Hematopoietic multipotent progenitor cell treated with erythropoietin and hydrocortisone succinate and interleukin-3 and kit ligand, for 4 days (in vitro differentiated cells): ENCODE measurements at regions not wholly inside any gene's neighbourhood (a gene's known extent, or its start where the extent isn't known, plus 50 kb on each side); places are given as distances from the start of the nearest gene placed in this dataset.
A peak's percentile ranks its signal among the peaks of the same experiment; 100 is the strongest.

Experiments used
- DNase-seq: peaks from one replicate; pipeline ENCODE4 v3.0.0-alpha.2; 2015

DNA sequence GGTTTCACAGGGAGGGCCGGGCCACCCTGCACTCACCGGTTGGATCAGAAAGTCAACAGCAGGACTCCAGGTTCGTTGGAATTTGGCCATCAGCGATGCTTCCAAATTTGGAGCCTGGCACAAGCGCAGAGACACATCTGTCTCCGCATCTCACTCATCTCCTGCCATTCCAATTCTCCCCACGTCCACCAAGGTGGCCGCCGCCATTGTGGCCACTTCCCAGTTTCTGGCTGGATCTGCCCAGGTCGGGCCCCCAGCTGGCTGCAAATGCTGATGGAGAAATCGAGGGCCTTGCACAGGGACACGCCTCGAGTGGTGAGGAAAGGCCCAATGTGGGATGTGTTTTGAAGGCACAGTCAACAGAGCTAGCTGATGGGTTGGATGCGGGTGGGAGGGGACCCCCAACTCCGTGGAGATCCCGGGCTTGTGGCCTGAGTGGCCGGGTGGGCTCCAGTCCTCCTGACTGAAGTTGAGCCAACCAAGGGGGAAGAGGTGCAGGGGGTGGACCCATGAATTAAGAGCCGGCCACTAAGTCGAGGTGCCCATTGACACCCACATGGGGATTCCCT lies 102.7 kb downstream of the CRYAA start:
- DNase-seq = no peak

DNA sequence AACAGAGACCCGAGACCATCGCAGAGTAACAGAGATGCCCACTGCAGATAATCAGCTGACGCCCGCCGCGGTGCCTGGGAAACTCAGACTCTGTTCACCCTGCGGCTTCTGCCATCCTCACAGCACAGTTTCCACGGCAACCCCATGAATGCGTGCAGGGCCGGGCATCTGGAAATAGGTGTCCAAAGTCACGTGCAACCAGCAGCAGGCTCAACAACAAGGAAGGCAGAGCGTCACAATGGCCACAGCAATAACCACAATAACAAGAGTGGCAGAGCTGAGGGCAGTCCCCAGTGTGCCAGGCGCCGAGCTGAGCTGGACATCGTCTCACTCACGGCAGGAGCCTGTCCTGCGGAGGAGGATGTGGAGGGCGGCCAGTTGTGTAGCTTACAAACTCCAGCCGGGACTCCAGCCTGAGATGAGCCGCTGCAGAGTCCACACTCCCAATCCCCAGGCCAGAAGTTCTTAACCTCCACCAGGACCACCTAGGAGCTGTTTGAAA lies 102.0 kb downstream of the CRYAA start:
- DNase-seq = no peak

DNA sequence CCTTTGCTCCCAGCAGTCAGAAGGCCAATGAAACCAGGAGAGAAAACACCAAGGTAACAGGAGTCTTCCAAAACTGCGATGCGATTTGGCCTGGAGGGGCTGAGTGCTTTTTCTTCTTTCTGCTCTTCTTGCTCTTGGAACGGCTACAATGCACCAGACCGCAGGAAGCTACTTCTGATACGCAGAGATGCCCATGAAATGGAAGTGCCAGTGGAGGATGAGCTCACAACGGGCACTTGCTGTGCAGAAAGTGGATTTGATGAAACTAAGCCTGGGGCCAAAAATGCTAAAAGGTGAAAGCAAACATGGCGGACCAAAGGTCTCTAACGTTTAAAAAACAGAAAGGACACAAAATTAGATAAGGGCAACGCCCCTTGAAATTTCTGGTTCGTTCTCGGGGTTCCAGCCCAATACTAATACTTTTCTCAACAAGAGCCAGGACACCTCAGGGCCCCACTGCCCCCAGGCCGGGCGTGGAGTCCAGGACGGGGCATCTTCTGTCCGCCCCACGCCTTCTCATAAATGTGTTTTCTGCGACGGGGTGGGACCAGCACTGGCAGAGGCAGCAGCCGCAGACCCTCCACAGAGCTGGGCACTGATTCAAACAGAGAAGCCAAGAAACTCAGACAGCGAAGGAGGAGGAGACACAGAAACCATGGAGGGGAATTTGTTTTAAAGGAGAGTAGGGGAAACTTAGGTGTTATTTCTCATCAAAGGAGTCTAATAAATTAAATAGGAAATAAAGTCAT lies 101.3 kb downstream of the CRYAA start:
- DNase-seq = no peak

DNA sequence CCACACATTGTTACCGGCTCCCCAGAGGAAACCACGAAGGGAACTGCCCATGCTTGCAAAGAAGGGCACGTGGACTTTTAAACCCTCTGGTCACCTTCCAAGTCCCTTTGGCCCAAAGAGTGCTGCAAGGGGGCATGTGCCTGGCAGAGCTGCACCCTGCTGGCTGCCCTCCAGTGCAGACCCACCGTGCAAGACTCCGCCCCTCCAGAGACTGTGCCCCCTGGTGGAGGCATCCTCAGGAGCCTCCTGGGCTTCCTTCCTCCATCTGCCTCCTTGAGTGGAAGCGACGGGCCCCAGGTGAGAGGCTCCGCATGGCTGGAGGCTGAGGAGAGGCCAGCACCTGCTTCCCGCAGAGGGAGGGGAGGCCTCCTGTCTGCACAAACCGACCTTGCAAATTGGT lies 100.6 kb downstream of the CRYAA start:
- DNase-seq = peak; percentile 59

DNA sequence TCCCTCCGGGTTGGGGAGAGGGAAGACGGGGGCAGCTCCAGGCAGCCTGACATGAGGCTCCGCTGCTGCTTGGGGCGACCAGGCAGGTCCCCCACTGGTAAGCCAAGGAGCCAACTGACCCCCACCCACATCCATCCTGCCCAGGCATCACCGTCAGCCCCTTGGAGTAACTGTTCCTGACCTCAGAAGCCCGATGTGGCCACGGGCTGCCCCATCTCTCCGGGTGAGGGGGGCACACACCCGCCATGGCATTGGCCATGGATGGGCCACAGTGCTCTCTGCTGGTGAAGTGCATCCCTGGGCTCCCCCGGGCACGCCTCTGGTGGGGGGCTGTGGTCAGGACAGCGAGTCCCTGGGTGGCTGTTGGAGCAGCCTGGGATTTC lies 100.0 kb downstream of the CRYAA start:
- DNase-seq = no peak

DNA sequence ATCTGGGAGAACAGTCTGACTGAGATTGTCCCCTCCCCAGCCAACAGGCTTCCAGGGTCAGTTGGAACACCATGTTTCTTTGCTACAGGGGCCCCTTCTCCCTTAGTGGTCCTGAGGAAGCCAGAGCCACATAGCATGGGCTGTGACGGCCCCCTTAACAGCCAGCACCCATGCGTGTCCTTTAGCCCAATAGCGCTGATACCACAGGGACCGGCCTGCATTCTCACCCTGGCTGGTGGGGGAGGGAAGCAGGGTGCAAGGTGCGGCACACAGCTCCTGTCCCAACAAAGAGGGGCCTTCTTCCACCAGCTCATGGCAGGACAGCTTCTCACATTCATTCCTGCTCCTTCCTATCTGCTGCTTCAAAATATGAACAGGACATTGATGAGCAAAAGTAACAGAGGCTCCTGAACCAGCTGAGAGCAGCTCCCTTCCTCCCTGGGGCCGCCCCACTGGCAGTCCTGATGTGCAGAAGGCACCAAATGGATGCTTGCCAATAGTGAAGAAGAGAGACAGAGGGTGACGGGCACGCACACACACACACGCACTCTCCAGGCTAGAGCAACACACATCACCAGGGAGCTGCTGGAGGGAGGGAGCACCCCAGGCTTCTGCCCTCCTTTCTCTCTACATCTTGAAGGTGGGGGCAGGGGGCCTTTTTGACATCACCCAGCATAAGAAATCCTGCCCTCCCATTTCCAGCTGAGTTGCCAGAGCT lies 99.4 kb downstream of the CRYAA start:
- DNase-seq = peak; percentile 64

DNA sequence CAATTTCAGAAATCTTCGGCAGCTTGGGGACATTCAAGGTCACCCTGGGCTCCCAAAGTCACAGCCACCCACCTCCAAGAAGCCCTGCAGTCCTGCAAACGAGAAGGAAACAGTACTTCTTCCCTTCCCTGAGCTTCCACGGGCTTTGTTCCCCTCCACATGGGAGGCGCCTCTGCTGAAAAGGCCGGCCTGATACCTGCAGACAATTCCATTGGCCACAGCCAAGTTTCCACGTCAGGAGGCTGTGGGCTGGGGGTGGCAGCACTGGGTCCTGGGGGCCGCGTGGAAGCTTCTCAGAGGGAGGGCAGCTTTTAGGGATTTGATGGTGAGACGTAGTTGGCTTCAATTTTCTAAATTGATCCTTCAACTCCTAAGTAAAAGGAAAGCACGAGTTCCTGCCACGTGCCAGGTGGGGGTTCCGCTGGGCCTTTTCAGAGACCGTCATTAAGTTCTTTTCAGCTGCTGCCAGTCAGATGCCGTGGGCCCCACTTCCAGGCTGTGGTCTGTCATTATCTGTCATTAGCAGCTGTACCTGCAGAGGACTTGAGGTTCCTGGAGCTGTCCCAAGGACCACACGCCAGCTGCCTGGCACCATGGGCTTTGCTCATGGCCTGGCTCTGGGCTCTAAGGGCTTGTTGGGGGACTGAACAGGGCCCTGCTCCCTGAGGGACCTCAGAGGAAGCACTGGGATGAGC lies 98.7 kb downstream of the CRYAA start:
- peak; percentile 91 for DNase-seq

DNA sequence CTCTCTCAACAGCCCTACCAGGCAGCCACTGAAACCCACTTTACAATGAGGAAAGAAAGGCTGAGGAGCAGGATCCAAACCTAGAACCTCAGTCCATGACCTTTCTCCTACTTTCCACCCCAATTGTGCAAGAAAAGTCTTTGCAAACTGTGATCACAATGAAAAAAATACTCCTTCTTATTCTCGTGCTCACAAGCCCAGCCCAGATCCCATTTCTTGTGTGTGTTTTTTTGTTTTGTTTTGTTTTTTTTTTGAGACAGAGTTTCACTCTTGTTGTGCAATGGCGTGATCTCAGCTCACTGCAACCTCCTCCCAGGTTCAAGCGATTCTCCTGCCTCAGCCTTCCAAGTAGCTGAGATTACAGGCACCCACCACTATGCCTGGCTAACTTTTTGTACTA lies 97.7 kb downstream of the CRYAA start:
- DNase-seq = no peak

DNA sequence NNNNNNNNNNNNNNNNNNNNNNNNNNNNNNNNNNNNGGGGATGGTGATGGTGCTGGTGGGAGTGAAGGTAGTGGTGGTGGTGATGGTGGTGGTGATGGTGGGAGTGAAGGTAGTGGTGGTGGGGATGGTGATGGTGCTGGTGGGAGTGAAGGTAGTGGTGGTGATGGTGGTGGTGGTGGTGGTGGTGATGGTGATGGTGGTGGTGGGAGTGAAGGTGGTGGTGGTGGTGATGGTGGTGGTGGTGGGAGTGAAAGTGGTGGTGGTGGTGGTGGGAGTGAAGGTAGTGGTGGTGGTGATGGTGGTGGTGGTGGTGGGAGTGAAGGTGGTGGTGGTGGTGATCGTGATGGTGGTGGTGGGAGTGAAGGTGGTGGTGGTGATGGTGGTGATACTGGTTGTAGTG lies 93.6 kb downstream of the CRYAA start:
- peak; percentile 8 for DNase-seq
